ENCODE measurements at regions not wholly inside any gene's neighbourhood (a gene's known extent, or its start where the extent isn't known, plus 50 kb on each side); places are given as distances from the start of the nearest gene placed in this dataset.
"Not testable (repeated sequence)": the region's sequence is repeated elsewhere in the genome, so short reads cannot be mapped to it uniquely, and the experiment has no call there.

DNA sequence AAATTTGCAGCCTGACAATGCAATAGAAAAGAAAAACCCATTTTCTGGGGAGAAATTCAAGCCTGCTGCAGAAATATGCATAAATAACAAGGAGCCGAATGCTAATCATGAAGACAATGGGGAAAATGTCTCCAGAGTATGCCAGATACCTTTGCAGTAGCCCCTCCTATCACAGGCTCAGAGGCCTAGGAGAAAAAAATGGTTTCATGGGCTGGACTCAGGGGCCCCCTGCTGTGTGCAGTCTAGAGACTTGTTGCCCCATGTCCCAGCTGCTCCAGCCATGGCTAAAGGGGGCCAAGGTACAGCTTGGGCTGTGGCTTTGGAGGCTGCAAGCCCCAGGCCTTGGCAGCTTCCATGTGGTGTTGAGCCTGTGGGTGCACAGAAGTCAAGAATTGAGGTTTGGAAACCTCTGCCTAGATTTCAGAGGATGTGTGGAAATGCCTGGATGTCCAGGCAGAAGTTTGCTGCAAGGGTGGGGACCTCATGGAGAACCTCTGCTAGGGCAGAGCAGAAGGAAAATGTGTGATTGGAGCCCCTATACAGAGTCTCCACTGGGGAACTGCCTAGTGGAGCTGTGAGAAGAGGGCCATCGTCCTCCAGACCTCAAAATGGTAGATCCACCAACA is 53.3 kb upstream of the XIST start:
- TF ChIP-seq CTCF (IDR thresholded peaks at IDR 0.05; ENCODE audit: low read depth, low read length, poor library complexity, severe bottlenecking); EZH2phosphoT487 (IDR thresholded peaks at IDR 0.05; ENCODE audit: borderline replicate concordance, low read length): not testable (repeated sequence)

Data from DOHH2 (cell line).